ENCODE measurements at regions not wholly inside any gene's neighbourhood (a gene's known extent, or its start where the extent isn't known, plus 50 kb on each side); places are given as distances from the start of the nearest gene placed in this dataset.

DNA sequence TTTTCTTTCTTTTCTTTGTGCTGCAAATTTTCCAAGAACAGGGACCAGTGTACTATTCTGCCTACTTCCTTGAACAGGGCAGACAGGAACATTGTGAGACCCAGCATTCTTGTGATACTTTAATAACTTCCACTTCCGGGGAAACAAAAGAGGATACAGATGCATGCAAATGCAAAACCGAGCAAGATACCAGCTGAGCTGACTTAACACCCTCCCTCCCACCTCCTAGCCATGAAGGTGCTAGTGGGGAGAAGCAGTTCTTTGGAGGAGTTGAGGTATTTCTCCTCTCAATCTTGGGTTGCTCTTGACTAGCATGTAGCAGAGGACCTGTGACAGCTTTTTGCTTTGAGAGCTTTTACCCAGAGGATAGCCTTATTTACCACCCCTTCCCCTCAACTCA, 111.2 kb downstream of the KLF5 start:
- H3K27ac Mint-ChIP-seq, result no peak overlapping the region
- H3K9me3 Mint-ChIP-seq, result no peaks in the 10 kb centered on the region
- POLR2A ChIA-PET, result no interaction called here
- no peaks in the 10 kb centered on the region for H3K27me3 Mint-ChIP-seq
- H3K4me1 Mint-ChIP-seq (ENCODE audit: low read depth), result peaks cover 2% of the 10 kb centered on the region
- ATAC-seq, result no peak
- TF ChIP-seq, protein P1, sequence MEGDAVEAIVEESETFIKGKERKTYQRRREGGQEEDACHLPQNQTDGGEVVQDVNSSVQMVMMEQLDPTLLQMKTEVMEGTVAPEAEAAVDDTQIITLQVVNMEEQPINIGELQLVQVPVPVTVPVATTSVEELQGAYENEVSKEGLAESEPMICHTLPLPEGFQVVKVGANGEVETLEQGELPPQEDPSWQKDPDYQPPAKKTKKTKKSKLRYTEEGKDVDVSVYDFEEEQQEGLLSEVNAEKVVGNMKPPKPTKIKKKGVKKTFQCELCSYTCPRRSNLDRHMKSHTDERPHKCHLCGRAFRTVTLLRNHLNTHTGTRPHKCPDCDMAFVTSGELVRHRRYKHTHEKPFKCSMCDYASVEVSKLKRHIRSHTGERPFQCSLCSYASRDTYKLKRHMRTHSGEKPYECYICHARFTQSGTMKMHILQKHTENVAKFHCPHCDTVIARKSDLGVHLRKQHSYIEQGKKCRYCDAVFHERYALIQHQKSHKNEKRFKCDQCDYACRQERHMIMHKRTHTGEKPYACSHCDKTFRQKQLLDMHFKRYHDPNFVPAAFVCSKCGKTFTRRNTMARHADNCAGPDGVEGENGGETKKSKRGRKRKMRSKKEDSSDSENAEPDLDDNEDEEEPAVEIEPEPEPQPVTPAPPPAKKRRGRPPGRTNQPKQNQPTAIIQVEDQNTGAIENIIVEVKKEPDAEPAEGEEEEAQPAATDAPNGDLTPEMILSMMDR (IDR thresholded peaks at IDR 0.05), result no peak
- CTCF ChIA-PET, result no interaction called here
- no peak for DNase-seq
- no peak overlapping the region for H3K4me3 Mint-ChIP-seq
- intact Hi-C loops (cut with micrococcal nuclease), result loop anchor here (10.0 kb wide), 1 partner anchor 1075 kb away; no protein-coding TSS in a partner anchor
- H3K36me3 Mint-ChIP-seq (ENCODE audit: low read depth), result no peaks in the 10 kb centered on the region

- ChIA-PET CTCF (no interaction called here), POLR2A (interaction anchor here (0.5 kb wide), 1 partner anchor 29 kb away, joined by 3 read pairs; no protein-coding TSS in a partner anchor)
- Mint-ChIP-seq H3K27me3 (no peaks in the 10 kb centered on the region), H3K4me1 (ENCODE audit: low read depth) (peaks cover 2% of the 10 kb centered on the region), H3K36me3 (ENCODE audit: low read depth) (no peaks in the 10 kb centered on the region), H3K27ac (no peak overlapping the region), H3K9me3 (no peaks in the 10 kb centered on the region), H3K4me3 (no peak overlapping the region)
- ATAC-seq, result no peak
- intact Hi-C loops (cut with micrococcal nuclease), result no loop called here
- TF ChIP-seq, protein P1 (IDR thresholded peaks at IDR 0.05), result no peak
- no peak for DNase-seq
Measured at GRCh38 chr13:73168953-73169401, 110.2 kb downstream of the KLF5 start.

- Mint-ChIP-seq H3K4me1 (ENCODE audit: low read depth) (peaks cover 2% of the 10 kb centered on the region), H3K36me3 (ENCODE audit: low read depth) (no peaks in the 10 kb centered on the region), H3K9me3 (no peaks in the 10 kb centered on the region), H3K27ac (no peak overlapping the region), H3K27me3 (no peaks in the 10 kb centered on the region), H3K4me3 (no peak overlapping the region)
- ChIA-PET POLR2A (interaction anchor here (0.5 kb wide), 1 partner anchor 30 kb away, joined by 3 read pairs; no protein-coding TSS in a partner anchor), CTCF (no interaction called here)
- no peak for DNase-seq
- intact Hi-C loops (cut with micrococcal nuclease), result no loop called here
- peak; percentile 72 for ATAC-seq
- TF ChIP-seq, protein P1 (IDR thresholded peaks at IDR 0.05), result no peak
Measured at GRCh38 chr13:73168226-73168952, 109.6 kb downstream of the KLF5 start.

- H3K36me3 Mint-ChIP-seq (ENCODE audit: low read depth), result no peaks in the 10 kb centered on the region
- intact Hi-C loops (cut with micrococcal nuclease), result no loop called here
- TF ChIP-seq, protein P1 (IDR thresholded peaks at IDR 0.05), result no peak
- POLR2A ChIA-PET, result no interaction called here
- peaks cover 2% of the 10 kb centered on the region for H3K4me1 Mint-ChIP-seq (ENCODE audit: low read depth)
- no peak for ATAC-seq
- H3K27ac Mint-ChIP-seq, result no peak overlapping the region
- no peak for DNase-seq
- CTCF ChIA-PET, result no interaction called here
- H3K9me3 Mint-ChIP-seq, result no peaks in the 10 kb centered on the region
- no peak overlapping the region for H3K4me3 Mint-ChIP-seq
- H3K27me3 Mint-ChIP-seq, result no peaks in the 10 kb centered on the region
Measured at GRCh38 chr13:73167028-73167820, 108.4 kb downstream of the KLF5 start.

- no peak for DNase-seq
- no peak overlapping the region for H3K4me3 Mint-ChIP-seq
- H3K27me3 Mint-ChIP-seq, result no peaks in the 10 kb centered on the region
- no peak for ATAC-seq
- peaks cover 2% of the 10 kb centered on the region for H3K4me1 Mint-ChIP-seq (ENCODE audit: low read depth)
- POLR2A ChIA-PET, result no interaction called here
- intact Hi-C loops (cut with micrococcal nuclease), result no loop called here
- CTCF ChIA-PET, result no interaction called here
- TF ChIP-seq, protein P1 (IDR thresholded peaks at IDR 0.05), result no peak
- no peaks in the 10 kb centered on the region for H3K36me3 Mint-ChIP-seq (ENCODE audit: low read depth)
- H3K9me3 Mint-ChIP-seq, result no peaks in the 10 kb centered on the region
- H3K27ac Mint-ChIP-seq, result no peak overlapping the region
Measured at GRCh38 chr13:73166204-73166603, 107.4 kb downstream of the KLF5 start.
